ENCODE measurements at regions not wholly inside any gene's neighbourhood (a gene's known extent, or its start where the extent isn't known, plus 50 kb on each side); places are given as distances from the start of the nearest gene placed in this dataset.

DNA sequence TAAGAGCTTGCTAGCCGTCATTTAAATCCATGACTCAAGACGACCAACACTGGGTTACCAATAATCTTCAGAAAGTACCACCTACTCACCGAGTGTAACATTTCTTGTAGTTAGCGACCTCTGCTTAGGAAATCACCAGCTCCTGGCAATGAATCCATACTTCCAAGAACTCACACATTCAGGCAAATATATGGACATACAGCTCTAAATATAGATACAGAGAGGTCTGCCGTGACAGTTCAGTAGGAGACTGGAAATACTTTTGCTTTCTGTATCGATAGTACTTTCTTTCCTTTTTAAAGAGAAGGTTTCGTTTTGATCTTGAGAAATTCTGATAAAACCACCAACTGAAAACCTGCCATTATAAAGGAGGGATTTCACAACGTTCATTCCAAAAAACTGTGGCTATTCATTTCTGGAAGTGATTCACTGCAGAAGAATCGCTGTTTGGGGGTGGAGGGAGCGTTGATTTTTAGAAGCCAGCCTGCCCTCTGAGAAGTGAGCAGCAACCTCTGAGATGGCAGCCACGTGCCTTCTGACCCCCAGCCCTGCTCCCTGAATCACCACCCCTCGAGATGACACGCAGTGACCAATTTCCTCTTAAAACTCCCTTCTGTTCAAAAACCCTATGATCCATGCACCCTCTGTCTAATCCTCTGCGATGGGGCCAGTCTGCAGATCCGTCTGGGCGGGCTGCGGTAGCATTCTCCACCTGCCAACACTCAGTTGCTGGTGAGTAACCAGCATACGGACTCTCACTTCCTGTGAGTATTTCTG lies 179.0 kb upstream of the KLF14 start:
- no peak for DNase-seq (ENCODE audit: low spot score)

DNA sequence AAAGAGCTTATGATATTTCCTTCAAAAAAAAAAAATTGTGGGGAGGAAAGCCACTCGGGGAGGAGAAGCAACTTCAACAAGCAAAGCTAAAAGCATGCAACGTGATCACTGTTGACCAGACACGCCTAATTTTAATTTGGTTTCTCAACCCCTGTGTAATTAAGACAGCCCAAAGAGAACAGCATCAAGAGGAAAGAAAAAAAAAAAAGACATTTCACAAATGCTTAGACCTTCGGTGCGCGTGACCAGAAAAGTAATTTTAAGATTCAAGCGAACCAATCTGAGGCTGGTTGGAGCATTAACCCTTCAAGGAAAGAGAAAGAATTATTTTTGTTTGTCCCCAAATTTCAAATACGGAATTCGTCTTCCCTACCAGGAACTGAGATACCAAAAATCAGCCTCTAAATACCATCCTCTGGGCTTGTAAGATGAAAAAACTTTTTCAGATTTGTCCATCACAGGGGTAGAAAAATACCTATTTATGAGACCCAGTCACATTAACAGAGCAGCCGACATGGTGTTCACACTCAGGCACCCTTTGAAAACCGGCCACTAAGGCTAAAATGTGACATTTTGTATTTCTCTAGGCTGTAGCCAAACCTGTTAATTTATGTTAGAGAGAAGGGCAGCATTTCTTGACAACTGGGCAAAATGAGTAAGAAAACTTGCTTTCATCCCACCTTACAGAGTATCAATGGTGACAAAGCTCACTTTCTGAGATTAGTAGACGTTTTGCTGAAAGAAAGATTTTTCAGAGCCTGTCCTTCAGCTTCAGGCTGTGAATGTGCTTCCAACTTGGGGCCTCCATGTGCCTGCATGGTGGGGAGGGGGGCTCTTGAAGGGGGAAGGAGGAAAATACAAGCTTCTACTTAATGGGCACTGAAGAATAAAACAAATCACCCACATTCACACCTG lies 179.9 kb upstream of the KLF14 start:
- no peak for DNase-seq (ENCODE audit: low spot score)

DNA sequence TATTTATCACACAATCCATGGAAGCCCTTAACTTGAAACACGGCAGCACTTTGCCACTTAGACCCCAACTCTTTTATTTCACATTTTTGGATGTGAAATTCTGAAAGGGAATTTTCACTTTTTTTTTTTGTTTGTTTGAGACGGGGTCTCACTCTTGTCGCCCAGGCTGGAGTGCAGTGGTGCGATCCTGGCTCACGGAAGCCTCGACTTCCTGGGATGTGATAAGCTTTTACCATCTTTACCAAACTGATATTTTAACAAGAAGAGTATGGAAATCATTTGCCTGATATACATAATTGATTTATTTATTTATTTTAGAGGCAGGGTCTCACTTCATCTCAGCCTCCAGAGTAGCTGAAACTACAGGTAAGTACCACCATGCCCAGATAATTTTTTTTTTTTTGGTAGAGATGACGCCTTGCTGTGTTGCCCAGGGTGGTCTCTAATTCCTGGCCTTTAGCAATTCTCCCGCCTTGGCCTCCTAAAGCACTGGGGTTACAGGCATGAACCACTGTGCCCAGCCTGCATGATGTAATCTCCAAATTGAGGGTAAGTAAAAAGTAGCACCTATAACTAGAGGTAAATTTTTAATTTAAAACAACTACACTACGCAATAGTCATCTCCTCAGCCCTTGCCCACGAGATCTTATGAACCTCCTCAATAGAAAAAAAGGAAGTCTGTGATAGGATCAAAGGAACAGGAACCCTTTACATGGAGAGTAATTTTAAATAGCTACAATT lies 180.7 kb upstream of the KLF14 start:
- DNase-seq (ENCODE audit: low spot score) = no peak

DNA sequence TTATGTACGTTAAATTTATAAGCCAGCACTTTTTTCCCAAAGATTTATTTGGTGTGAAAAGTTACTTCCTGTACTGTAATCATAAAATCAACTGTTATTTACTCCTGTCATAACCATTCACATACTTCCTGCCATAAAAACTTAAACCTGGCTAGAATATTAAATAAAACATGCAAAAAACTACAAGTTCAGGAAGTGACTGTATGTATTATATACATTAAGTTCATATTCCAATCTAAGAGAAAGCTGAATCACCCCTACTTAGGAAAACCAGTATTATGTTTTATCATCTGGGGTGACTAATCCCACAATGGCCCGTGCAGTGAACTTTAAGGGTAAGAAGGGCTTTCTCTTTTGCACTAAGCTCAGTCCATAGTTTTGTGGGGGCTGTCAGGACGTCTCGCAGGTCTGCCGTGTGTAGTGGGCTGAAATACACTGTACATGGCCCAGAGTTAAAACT lies 183.7 kb upstream of the KLF14 start:
- no peak for DNase-seq (ENCODE audit: low spot score)

DNA sequence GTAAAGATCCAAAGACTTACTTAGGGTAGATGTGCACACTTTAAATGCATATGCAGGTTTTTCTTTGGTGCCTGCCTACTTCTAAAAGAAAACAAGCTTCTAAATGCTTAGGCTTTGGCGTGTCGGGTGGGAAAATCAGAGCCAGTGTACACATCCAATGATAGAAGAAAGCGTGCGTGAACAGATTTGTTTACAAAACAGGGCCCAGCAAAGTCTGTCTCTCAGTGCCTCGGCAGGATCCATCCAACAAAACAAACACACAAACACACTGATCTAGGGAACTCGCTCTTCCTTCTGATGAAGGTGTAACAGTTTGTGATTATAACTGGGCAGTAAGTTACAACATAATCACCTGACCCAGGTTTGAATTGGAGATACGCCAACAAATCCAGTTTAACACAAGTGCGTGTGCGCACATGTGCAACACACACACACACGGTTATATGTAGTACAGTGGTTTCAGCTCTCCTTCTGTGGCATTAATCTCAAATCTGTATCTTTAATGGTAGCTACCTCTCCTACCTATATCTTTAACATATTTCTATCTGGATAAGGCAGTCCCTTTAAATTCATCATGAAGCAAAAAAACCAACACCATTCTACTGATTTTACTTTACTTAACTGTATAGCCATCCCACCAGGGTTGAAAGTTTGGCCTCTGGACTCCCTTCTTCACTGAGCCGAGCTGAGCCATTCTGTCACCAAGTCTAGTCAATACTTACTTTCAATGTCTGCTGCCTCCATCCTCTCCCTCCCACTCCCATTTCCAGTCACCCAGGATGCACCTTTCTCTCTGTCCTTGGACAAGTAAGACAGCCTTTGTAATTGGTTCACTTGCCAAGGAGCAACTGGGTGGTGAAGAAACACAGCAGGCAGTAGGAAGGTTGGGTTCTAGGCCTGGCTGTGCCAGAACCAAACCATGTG lies 184.4 kb upstream of the KLF14 start:
- DNase-seq (ENCODE audit: low spot score) = no peak

DNA sequence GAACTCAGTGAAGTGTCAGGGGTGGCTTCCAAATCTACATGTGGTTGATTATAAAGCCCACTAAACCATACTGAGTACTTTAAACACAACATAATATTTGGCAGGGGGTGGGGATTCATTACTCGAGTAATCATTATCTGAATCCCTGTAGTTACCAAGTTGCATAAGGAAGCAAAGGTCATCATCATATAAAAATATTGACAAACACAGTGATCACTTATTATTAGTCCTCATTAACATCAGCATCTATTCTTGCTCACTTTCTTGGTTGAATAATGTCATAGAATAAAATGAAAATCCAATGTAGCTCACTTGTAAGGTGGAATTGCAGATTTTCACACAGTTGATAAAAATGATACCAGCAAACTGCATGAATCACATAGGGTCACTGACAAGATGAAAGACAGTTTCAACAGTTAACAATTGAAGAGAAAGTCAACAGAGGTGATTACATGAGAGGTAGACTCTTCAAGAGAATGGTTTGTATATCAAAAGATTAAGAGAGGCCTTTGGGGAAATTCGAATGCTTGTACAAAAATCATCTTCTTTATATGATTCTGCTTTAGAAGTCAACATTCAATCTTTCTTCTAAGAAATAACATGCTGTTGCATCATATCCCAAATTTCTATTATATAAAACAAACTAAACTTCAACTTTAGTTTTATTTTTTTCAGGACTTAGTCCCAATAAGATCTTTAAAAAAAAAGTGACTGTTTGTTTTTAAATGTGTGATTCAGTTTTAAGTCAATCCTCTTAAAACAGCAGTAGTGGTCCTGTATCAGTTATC lies 185.5 kb upstream of the KLF14 start:
- no peak for DNase-seq (ENCODE audit: low spot score)

DNA sequence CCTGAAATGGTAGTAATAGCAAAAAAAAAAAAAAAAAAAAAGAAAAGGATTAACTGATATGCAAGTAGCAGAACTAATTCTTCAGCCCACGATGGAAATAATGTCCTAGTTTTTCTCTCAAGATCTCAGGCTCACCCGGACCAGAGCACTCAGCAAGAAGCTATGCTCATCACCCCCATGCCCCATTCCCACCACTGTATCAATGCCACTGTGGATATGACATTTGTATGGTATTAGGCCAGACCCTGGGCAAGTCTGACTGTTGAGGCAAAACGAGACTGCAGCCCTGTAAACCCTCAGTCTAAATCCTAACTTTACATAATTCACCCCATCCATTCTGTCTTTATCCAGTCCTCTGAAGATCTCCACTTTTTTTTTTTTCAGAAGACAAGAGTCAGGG lies 186.1 kb upstream of the KLF14 start:
- DNase-seq (ENCODE audit: low spot score) = no peak

DNA sequence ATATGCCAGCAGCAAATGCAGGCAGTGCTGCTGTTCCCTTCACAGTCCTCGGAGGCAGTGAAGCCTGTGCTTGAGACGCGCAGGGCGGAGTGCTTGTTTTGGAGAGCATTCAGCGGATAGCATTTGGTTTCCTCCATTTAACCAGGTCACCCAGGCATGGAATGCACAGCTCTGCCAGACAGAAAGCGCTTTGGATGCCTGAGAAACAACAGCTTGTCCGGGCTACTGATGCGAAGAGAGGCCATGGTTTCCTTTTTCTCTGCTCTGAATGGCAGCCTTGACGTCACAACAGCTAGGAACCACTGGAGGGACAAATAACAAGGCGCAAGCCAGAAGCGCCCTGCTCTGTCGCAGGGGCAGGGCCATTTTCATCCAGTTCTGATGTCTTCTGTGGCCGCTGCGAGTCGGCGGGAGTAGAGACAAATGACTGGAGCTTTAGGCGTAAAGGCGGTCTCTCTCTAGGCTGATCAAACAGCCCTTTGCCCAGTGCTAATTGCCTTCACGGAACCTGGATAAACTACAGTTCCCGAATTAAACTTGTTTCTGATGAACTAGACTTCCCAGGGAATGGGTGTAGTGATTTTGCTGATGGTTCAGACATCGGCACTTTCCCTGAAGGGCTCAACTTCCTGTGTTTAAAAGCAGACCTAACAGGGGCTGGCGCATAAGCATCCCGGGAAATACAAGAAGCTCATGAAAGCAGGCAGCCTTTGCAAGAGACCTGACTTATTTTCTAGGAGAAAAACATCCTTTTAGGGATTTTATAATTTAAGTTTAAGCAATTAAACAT lies 187.6 kb upstream of the KLF14 start:
- peak; percentile 89 for DNase-seq (ENCODE audit: low spot score)

DNA sequence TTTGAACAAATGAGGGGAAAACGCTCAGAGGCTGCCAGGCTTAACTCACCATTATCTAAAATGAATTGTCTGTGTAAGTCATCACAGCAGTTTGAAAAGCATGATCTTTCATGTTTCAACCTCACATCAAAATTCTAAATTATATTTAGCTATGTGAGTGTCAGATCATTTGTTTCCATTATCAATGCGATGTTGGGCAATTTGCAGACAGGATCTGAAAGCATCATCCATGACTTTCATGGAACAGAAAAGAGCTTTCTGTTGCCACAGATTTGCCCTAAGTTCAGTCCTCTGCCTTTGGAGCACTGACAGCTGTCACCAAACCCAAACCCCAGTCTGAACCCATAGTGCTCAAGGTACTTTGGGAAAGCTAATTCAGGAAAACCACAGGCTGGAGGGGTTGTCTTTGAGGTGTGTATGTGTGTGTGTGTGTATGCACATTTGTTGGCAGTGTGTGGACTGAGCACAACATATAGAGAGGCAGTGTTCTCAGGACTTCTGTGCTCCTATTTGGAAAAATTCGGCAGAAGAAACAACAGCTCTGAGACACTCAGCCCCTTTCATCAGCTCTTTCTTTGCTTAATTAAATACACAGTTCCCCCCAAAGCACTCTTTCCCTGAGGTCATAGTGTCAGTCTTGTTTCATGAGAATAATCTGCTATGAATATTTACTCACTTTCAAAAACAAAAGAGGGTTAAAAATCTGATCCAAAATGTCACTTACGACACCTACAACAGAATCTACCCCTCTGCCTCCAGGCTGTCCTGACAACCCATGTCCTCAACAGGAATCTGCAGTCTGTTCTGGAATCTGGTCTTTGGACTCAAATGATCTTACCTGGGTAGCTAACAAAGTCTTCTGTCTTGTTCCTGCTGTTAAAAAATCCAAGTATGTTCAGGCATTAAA lies 188.5 kb upstream of the KLF14 start:
- no peak for DNase-seq (ENCODE audit: low spot score)

DNA sequence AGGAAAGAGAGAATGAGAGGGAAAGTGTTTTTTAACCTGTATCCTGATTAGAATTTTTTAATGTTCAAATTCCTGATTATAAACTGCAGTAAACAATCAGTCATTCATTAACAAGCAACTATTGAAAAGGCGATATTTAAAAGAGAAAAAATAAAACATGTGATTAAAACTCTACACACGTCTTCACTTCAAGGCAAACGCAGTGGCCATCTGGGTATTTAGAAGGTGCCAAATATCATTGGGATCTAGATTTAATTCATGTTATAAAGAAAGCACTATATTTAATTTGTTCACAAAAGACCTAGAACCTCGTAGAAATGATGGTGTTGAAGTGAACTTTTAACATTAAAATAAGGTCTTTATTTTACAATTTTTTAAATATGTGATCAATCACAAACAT lies 189.4 kb upstream of the KLF14 start:
- no peak for DNase-seq (ENCODE audit: low spot score)

DNA sequence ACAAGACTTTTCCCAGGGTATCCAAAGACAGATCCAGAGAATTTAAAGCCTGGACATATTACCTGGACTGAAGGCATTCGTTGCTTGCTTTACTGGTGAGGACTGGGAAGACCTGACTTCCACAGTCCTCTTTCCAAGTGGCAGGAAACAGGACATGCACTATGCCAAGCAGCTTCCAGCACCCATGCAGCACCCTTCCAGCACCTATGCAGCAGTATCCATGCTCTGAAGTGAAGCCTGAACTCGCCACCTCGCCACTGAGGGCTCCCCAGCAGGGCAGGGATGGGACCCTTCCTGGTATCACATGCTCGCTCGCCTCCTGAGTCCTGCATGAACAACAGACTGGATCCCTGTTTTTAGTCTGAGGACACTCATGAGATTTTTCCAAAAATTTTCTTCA lies 189.9 kb upstream of the KLF14 start:
- DNase-seq (ENCODE audit: low spot score) = no peak

DNA sequence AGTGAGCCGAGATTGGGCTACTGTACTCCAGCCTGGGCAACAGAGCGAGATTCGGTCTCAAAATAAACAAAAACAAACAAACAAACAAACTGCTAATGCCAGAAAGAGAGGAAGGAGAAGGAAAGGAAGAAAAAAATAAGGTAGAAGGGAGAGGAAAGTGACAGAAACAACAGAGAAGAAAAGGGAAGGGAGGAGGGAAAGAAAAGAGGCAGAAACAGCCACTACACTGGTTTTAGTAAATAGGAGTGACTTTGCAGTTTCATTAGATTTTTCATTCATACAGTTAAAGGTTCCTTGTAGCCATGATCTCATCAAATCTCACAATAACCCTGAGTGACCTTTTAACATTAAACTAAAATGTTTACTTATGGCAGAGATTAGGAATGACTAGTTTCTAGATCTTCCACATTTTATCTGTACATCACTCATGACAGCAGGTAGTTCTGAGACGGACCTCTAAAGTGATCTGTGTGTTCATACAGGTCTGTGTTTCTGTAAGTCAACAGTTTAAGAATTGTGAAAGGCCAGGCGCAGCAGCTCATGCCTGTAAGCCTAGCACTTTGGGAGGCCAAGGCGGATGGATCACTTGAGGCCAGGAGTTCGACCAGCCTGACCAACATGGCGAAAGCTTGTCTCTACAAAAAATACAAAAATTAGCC lies 191.3 kb upstream of the KLF14 start:
- DNase-seq (ENCODE audit: low spot score) = no peak

DNA sequence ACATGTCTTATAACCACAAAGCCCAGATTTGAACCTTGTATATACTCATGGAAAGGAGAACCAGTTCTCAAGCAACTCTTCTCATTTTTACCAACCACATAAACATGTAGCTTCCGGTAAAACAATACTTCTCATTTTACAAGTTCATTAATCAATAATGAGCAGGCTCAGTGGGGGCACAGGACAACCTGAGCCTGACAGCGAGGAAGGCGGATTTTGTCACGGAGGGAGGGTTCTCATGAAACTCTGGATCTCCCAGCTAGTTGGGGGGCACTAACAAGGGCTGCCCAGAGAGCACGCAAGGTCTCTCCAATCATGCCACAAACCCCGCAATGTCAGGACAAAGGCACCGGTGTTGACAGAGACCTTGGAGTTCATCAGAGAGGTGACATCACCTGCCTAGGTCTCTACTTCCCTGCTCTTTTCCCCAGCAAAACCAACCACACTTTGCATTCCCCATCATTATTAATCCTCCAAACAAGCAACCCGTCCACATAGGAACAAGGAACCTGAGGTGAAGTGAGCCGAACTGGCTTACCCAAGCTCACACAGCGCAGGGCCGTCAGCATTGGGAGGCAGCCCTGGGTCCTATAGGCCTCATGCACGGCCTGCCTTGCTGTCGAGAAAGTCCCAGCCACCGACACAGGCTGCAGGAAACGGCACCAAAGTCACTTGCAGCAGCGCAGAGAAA lies 192.1 kb upstream of the KLF14 start:
- DNase-seq (ENCODE audit: low spot score) = no peak

DNA sequence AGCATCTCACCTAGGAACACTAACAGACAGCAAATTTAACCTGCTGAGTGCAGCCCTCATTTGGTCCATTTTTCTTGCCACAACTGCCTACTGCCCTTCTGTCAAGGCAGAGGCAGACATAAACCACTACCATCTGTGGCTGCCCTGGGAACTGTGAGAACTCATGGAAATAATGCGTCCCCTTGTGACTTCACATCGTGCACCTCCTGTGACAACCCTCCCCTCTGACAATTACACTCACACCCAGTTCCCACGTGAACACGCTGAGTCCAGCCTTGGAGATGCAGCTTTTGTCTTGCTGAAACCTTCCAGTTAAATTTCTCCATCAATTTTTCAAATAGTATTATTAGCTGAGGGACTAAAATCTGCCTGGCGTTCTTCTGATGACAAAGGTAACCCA lies 193.1 kb upstream of the KLF14 start:
- DNase-seq (ENCODE audit: low spot score) = no peak

DNA sequence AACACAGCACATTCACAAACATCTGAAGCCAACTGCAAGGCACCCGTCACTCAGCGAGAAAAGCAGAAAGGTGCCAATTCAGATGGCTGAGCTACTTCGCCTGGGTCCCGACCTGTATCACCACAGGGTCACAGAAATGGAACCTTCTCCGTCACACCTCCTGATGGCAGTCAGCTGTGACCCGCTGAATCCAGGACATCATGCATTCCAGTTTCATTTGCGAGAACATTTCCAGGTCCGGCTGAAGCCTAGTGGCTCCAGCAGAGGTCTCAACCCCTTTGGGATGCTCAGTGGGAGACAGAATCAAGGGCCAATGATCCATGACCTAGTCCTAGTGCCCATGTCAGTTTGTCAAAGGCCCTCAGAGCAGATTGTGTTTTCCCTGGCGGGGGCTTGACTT lies 193.6 kb upstream of the KLF14 start:
- no peak for DNase-seq (ENCODE audit: low spot score)

DNA sequence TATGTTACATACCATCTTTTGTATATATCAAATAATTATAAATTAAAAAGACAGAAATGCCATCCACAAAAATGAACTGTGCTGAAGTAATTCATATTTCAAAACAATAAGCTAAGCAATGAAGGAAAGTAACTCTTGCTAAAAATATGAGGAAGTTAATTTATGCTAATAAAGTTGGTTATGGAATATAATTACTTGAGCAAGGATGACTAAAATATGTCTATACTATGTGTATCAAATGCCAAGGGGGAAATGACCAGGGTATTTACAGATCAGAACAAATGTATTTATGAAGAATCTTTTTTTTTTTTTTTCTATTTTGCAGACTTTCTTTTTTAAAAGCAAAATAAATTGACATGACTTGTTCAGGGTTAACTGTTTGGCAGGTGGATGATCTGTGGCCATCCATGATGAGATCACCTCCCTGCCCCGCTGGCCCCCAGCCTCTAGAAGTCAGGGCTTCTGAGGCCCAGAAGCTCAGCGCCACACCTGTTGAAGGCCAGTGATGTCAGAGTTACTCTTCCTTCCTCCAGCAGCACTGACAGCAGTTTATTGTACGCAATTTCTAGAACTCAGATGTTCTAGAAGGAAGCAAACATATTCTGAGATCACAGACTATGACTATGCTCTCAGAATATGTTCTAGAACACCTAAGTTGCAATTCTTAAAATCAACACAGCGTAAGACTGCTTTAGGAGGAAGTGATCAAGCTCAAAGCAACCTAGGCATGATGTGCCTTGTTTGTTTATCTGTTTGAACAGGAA lies 196.1 kb upstream of the KLF14 start:
- DNase-seq (ENCODE audit: low spot score) = no peak

DNA sequence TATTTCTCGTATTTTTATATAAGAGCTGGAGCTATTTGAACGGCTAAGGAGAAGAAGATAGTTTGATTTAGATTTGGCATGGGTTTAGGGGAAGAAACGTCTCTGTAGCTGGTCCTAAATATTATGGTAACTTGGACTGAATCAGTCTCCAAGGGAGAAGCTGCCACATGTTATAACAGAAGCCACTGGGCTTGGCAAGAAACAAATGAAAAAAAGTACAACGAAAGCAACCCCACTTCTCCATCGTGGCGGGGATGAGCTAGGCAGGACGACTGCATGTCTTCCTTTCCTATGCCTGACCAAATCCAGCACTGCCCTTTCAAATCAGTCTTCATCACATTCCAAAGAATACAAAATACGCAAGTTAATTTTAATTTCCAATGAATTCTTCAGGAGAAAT lies 196.7 kb upstream of the KLF14 start:
- DNase-seq (ENCODE audit: low spot score) = no peak

All from putamen (tissue), 1 donor.